Stimulated activated CD4-positive, alpha-beta T cell treated with anti-CD3 and anti-CD28 coated beads, Interleukin-12 subunit alpha, Interleukin-12 subunit beta, amount 100 ng/mL, for 4 hours (primary cell): ENCODE measurements at regions not wholly inside any gene's neighbourhood (a gene's known extent, or its start where the extent isn't known, plus 50 kb on each side); places are given as distances from the start of the nearest gene placed in this dataset.

ENCODE experiments used
- DNase-seq: peaks from one replicate; pipeline ENCODE4 v3.0.0-alpha.2; 2020

DNA sequence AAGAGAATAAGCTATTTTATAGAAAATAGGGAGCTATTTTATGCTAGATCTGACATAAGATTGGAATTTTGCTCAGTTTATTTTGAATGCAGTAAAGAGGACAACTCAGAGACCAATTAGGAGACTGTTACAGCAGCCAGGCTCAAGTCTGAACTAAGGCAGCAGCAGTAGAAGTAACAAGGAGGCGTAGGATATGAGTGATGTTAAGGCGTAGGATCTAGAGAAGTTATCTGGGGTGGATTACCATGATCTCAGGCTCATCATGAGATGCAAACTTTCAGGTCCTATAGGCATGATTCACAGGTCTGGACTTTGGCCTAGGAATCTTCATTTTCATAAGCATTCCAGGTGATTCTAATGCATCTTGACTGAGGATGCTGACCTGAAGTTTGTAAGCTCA is 108.9 kb upstream of the BLID start:
- no peak for DNase-seq

DNA sequence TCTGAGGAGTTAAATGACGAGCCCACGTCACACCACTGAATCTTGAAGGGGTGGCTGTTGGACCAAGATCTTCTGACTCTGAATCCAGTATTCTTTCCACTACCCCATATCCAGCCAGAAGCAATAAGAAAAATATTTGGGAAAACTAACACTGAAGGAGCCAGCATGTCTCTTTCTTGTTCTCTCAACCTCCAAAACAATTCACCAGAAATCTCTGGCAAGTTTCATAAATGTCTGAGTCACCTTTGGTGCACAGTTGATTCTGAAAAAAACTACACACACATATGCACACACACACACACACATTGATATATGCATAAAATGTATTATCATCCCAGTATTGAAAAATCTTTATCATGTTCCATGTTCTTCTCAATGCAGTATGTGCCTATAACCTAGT is 104.3 kb upstream of the BLID start:
- DNase-seq, result no peak

DNA sequence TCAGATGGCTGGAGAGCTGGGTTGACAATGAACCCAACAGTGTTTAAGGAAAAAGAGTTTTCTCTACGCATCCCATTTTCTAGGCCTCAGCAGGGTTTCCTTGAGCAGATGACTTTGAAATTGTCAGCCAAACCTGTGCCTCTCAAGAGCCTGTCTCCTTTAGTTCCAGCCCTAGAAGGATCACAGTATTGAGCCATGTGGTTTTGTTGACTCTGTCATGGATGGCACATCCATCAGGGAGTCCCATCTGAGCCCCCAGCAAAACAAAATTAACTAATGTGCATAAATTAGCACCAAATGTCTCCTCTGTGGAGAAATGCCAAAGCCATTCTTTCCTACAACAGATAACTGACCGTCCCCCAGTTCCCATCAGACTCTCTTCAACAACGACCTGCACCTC is 103.8 kb upstream of the BLID start:
- no peak for DNase-seq

DNA sequence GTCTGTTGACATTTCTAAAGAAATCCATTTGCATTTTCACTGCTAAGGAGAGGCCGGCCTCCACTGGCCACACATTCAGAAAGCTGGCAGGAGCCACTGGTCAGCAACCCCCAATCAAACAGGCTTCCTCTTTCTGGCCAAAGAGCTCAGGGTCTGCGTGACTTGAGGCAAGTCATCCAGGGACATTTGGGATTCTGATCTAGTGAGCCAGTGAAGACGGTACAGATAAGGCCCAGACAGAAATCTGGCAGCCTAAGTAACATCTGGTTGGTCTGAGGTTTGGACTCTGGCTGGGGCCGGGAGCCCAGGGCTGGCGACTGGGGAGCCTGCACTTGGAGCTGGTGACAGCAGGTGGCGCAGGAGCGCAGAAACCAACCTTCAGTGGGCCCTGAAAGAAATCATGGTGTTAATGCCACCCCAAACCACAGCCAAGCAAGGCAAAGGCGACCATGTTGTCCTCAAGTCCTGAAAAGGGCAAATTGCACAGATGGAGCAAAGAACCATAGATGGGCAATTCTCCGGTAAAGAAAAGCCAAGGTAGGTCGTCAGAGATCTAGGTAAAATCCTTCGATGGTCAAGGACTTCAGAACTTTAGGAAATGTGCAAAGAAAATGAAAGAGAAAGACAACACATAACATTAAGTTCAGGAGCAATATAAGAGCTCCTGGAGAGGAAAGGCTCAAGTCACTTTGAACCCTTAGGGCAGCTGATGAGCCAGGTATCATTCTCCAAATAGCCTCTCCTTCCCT is 99.4 kb upstream of the BLID start:
- peak; percentile 12 for DNase-seq

DNA sequence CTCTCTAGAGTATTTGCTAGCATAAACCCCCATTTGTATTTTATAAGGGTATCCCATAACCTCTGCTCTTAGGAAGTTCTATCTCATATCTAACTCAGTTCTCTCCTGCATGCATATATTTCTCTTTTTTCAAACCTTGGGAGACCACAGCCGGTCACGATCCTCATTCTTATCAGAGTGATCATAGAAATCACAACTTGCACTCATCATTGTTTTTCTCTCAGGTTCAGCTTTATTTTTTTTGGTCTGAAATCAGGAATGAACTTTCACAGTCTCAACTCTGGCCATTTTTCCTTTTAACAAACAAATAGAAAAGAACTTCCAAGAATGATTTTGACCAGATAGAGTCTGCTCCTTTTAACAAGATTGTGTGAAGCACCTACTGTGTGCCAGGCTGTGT is 98.6 kb upstream of the BLID start:
- DNase-seq, result no peak

DNA sequence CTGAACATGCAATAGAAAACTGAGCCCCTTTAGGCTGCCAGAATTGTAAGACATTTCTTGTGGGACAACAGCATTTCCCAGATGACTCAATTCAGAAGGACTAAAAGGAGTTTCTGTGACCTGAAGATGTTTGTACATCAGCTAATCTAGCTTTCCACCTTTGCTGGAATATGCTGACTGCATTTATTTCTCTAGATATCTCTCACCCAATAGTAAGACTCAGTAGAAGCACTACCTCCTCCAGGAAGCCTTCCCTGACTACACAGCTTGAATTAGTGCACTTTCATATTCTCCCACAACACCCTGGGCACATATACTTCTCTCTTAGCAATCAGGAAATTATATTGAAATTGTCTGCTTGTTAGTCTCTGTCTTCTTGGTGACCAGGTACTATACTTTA is 98.1 kb upstream of the BLID start:
- DNase-seq, result no peak

DNA sequence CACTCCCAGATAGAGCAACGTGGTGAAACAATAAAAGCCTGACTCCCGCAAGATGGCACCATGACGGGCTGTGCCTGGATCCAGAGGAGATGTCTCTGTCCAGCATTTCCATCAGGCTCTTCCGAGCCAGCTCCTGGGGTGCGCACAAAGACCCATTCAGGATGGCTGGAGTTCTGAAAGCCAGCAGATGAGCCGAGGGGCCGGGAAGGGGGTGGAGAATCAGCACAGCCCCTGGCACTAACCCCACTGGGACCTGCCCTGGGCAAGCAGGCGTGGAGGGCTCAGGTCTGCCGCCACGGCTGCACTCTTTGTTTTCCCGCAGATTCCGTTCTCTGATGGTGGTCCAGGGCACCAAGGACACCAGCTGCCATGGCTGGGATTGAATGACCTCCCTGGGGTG is 97.2 kb upstream of the BLID start:
- DNase-seq, result no peak

DNA sequence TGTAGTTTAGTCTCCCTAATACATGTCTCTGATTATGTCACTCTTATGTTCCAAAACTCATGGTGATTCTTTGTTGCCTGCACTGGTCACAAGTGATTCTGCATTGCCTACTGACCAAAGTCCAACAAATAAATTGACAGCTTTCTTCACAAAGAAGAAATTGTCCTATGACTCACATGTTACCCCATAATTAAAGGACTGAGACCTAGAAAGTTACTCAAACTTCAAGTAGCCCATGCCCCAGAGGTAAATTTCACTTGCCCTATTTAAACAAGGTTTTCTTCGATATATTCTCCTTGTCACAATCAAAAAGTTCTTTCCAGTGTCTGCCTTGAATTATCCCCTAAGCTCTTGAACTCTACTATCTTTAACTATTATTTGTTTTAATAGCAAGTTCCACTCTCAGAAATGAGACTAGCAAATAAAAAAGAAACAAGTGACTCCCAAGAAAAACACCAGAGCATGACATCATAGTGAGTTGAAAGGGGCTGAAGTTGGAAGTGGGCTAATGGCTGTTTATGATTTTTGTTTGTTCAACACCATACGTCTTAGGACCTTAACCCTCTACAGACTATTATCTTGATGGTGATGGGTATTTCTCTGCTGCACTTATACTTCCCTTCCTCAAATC is 94.5 kb upstream of the BLID start:
- DNase-seq, result no peak

DNA sequence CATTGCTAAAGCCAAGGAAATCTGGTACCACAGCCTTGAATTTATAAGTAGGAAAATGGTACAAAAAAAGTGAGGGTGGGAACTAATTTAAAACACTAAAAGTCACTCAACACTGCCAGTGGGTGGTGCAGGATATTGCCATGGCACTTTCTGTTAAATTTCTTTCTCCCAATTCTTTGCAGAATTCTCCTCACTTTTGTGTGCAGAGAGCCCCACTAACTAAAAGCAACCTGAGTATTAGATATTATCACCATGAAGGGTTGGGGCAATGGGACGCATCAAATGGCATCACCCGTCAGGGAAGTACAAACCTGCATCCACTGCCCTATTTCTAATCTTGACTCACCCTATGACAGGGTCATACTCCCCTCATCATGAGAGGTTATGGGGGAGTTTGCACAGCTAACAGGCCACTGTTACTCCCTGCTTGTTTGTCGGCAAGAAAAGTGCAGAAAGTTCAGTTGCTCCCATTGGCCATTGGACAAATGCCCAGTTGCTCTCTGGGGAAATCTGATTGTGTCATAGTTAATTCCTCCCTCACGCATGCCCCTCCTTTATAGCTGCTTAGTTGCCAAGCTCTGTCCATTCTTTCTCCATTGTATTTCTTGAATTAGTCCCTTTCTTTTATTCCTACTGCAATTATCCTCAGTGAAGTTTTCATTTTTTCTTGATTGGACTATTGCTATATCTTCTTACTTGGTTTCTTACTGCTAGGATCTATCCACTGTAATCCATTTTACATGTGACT is 93.8 kb upstream of the BLID start:
- DNase-seq, result no peak

DNA sequence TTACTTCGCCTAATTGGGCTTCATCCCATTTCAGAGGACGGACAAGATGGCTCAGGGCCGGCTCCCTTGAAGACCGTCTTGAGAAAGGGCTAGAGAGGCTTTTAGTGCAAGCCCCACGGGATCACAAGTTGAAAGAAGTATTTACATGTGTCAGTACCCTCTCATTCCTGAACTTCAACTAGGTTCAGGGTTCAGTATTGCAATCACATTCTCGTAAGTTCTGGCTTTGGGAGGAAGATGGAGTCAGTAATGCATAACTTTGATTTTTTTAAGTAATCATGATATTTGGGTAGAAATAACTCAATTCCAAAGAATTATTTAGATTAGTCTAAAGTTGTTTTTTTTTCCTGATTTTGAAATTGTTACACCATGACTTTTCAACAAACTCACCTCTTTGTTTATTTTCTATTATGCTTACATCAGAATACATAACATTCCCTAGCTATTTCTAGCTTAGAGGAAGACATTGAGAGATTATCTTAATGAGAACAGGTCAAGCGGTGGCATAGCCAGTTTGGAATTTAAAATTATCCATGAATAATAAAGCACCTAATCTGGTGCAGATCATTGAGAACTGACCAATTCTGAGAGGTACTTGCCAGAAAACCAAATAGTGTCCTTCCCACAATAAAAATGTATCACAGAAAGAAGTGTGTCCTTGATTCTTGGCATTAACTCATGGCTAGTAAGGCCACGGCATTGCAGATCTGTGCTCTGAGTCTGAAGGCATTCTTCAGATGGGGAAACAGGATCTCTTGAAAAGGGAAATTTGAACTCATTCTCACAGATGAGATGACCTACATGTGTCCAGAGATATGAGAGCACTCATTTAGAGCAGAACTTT is 92.1 kb upstream of the BLID start:
- no peak for DNase-seq

DNA sequence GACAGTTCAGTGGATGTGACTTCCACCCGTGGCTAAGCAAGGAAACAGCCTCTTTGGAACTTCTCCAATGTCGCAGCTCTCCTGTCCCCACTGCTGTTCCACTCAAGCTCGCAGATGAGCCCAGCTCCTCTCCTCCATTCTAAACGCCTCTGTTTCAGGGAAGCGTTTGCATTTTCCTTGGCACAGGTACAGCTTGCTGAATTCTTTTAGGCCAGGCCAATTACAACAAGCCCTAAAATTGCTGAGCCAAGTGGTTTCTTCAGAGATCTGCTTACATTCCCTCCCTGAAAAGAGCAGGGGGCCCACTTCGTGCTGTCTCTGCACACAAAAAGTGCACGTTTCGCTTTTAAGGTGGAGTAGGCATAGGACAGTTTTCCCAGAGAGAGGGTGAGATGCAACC is 91.5 kb upstream of the BLID start:
- no peak for DNase-seq

DNA sequence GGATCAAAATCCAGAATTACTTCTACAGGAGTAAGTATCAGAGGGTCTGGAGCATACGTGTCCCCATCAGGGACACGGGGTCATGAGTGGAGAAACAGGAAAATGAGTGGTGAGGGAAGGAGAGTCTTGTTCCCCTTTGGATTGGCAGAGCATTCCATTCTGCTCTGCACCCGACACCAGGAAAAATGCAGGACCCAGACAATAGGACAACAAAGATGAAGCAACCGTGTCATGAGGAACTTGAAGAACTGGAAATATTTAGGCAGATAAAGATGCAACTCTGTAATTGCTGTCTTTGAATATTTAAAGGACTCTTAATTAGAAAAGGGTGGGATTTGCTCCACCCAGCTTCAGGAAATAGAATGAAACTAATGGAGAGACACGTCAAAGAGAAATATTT is 89.0 kb upstream of the BLID start:
- no peak for DNase-seq

DNA sequence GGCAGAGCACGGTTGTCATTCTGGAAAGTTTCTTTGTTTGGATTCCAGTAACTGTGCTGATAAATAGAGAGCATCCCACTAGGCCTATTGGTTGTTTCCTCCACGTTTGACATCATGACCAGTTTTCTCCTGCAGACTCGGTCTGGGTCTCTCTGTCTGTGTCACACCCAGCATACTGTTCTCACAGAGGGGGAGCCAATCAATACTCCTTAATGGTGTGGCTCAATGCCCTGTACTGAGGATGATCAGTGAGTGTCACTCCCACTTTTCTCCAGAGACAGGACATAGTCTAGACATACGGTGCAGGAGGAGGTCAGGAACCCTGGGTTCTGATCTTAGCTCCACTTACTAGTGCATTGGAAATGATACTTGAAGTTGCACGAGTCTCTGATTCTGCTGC is 88.2 kb upstream of the BLID start:
- DNase-seq, result no peak

DNA sequence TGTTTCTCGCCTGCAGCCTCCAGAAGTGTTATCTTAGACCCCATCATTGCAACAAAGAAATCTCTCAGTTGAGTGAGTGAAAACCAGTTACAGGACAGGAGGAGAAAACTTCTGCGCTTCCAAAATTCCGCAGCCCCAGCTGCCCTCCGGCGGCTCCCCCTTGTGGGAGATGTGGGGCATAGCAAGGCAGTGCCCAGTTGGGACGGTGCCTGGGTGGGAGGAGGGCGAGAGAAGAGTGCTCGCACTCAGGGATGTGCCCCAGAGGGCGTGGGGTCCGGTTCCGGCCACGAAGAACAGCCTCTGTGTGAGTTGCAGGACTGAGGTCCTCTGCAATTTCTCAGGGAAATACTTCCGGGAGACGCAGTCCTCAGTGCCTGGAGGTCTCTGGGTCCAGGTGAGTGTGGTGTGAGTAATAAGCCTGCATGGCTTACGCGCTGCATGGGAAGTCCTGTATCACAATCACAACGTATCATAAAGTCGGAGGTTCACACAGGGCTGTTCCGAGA is 87.0 kb upstream of the BLID start:
- peak; percentile 20 for DNase-seq

DNA sequence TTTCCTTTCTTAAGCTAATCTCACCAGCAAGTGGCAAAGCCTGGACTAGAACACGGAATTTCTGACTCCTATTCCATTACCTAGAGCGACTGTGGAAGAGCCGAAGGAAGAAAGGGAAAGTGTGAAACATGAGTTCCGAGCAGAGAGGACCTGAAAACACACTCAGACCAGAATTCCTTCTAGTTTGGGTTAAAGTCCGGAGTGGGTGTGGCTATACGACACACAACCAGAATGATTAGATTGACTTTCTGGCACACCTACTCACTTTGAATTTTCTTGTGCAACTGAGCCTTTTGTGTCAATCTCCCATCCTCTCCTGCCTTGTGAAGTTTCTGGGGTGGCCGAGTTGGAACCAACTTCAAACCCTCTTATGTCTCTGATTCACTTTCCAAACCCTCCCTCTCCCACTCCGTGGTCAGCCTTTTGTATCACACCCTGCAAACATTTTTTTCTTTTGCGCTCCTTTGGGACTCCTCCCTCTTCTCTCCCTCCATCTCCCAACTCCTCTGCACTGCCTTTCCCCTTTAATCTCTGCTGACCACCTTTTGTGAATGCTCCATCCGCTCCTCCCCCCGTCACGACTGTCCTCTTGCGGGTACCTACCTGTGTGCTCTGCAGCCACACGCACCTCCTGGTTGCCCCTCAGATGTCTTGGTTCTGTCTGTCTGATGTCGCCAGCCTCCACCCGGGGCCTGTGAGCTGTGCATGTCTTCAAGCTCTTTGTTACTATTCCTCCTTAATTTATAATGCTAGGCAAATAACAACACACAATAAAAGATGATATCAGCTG is 86.3 kb upstream of the BLID start:
- DNase-seq, result no peak

DNA sequence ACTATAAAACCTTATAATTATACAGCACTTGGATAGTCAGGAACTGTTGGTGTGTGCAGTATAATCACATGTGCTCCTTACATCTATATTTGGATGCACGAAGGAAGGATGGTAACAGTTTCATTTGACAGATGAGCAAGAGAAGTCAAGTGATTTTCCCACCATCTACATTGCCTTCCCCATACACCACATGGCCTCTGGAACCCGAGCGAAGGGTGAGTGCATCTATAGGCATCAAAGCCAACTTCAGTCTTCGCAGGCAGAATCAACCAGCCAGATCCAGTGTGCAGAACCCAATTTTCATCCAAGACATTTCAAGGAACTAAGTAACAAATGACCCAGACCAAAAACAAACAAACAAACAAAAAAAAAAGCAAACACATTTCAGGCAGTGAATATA is 85.1 kb upstream of the BLID start:
- no peak for DNase-seq

DNA sequence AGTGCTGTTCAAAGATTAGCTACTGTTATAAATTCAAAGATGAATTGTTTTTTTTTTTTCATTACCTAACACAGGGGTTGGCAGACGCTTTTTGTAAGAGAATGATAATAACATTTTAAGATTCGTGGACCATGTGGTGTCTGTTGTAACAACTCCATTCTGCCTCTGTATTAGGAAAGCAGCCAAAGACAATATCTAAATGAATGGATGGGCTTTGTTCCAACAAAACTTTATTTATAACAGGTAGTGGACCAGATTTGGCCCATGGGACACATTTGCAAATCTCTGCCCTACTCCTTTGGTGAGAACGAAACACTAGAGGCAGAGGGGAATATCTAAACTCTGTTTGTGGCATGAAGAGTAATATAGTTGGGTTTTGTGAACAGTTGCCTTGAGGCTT is 83.6 kb upstream of the BLID start:
- DNase-seq, result no peak

DNA sequence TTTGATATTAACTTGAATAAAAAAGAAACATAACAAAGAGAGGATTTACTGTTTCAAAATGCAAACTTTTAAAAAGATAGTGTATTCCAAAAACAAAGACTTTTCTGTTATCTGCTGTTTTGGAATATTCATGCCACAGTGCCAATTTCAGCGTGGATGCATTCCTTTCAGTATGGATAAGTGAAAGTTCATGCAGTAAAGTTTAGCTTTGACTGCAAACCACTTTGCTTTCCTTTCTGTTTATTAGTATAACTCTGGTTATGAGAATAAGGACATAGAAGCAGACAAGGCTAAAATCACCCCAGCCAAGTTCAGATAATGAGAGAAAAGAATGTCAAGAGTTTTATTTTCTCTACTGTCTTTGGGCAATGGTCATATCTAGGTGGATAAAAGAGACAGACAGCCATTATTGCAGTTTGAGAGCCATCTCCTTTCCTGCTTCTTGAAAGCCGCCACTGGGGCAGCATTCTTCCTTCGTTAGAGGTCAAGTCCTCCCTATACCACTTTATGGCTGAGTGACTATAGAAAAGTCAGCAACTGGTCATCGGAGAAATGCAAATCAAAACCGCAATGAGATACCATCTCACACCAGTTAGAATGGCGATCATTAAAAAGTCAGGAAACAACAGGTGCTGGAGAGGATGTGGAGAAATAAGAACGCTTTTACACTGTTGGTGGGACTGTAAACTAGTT is 82.4 kb upstream of the BLID start:
- no peak for DNase-seq

DNA sequence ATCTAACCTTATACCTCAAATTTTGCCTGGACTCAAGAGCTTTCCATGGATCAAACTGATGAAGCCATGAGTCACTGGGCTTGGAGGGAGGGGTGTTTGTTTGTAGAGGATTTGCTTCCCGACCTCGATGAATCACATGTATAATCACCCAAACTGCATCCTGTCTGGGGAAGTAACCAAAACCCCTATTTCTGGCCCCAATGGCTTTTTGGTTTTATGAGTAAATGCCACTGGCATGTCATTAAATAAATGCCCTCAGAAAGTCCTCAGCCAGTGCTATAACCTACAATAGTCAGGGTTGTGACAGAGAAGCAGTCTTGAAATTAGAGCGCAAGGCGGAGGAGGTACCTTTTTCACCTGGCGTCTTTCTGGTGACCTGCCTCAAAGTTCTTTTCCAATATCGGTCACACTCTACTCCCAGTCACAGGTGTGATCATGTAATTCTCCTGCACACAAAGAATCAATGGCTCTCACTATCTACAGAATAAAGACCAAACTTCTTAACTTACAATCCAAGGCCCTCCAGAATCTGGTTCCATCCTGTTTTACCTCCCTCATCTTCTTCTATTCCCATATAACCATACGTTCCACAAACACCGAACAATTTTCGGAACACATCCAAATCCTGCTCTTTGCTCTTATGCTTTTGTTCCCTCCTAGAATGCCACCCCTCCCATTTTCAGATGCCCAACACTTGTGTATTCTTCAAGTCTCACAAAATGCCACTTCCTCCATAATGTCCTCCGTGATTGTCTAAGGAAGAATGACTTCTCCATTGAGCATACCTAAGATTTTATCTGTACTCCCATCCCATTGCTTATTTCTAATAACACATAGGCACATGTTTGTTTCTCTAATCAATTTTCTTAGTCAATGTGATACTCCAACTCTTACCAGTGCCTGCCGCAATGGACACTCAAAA is 81.3 kb upstream of the BLID start:
- no peak for DNase-seq

DNA sequence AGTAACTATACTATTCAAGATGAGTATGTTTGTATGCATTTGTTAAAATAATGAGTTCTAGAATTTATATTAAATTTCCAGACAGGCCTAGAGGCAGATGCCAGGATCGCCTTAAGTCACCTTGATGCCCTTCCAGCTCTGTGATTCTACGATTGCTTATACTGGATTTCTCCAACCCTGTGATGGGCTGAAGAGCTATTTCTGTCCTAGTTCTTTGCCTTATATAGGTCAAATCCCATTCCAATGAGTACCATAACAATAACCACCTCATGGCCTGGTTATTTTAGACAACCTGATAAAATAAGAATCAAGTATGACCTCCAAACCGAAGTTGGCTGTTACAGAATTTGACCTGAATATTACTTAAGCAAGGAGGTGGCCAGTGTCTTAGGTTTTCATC is 79.8 kb upstream of the BLID start:
- DNase-seq, result no peak
